ENCODE measurements at regions not wholly inside any gene's neighbourhood (a gene's known extent, or its start where the extent isn't known, plus 50 kb on each side); places are given as distances from the start of the nearest gene placed in this dataset.

GRCh38 chrX:110415440-110416170 is 57.0 kb downstream of the RTL9 start:
- TF ChIP-seq CTCF (IDR thresholded peaks at IDR 0.05) = no peak
- TF ChIP-seq POLR2AphosphoS5 (IDR thresholded peaks at IDR 0.05; ENCODE audit: low read depth, low read length) = no peak
- TF ChIP-seq SIN3A (IDR thresholded peaks at IDR 0.05; ENCODE audit: borderline replicate concordance, insufficient read depth, low read depth, low read length) = no peak
- no peak for TF ChIP-seq REST (IDR thresholded peaks at IDR 0.05; ENCODE audit: insufficient read depth in 1 of 2, low read depth in 2 of 2, low read length in 1 of 2)
- TF ChIP-seq TCF7L2 (IDR thresholded peaks at IDR 0.05; ENCODE audit: low read depth, low read length) = no peak

Data from Panc1 (cell line).